ENCODE measurements at regions not wholly inside any gene's neighbourhood (a gene's known extent, or its start where the extent isn't known, plus 50 kb on each side); places are given as distances from the start of the nearest gene placed in this dataset.

DNA sequence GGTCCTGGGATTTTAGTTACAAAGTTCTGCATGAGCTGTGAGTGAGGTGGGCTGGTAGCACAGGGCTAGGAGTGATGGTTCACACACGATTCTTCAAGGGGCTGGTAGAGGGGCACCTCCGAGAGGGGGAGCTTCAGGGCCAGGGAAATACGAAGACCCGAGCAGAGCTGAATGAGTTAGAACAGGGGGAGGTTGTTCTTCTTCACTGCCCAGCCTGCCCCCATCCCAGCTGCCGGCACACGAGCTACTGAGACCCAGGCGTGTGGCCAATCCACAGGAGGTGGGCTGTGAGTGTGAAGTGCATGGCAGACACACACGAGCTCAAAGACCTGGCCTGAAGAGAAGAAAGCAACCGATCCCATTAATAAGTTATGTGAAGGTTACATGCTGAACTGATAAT lies 256.2 kb upstream of the ZNF32 start:
- Histone ChIP-seq H3K36me3 (ENCODE audit: control insufficient read depth, insufficient read depth, low read length) (no peaks in the 10 kb centered on the region), H3K27me3 (ENCODE audit: control insufficient read depth, insufficient read depth, low read length) (peaks cover 3% of the 10 kb centered on the region), H3K4me3 (ENCODE audit: low read depth, low read length) (no peak overlapping the region)
- TF ChIP-seq, protein P1, sequence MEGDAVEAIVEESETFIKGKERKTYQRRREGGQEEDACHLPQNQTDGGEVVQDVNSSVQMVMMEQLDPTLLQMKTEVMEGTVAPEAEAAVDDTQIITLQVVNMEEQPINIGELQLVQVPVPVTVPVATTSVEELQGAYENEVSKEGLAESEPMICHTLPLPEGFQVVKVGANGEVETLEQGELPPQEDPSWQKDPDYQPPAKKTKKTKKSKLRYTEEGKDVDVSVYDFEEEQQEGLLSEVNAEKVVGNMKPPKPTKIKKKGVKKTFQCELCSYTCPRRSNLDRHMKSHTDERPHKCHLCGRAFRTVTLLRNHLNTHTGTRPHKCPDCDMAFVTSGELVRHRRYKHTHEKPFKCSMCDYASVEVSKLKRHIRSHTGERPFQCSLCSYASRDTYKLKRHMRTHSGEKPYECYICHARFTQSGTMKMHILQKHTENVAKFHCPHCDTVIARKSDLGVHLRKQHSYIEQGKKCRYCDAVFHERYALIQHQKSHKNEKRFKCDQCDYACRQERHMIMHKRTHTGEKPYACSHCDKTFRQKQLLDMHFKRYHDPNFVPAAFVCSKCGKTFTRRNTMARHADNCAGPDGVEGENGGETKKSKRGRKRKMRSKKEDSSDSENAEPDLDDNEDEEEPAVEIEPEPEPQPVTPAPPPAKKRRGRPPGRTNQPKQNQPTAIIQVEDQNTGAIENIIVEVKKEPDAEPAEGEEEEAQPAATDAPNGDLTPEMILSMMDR (IDR thresholded peaks at IDR 0.05; ENCODE audit: insufficient read depth, low read length, poor library complexity, severe bottlenecking) = no peak
- DNase-seq (ENCODE audit: low read depth) = no peak

DNA sequence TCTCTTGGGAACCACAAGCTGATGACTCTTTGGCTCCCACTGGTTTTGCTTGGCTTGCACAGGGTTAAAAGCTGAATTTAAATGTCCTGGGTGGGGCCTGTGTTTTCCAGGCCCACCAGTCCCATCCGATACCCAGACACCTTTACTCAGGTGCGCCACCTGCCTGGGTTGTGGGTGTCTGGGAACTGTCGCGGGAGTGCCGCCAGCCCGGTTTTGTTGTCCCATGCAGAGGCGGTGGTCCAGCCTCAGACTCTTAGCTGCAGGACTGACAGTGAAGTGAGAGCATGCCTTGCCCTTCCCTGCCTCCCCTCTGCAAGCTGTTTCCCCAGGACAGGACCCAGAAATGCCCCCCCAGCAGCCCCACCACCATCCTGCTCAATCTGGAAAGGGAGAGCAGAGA lies 255.6 kb upstream of the ZNF32 start:
- no peak for DNase-seq (ENCODE audit: low read depth)
- Histone ChIP-seq H3K4me3 (ENCODE audit: low read depth, low read length) (no peak overlapping the region), H3K36me3 (ENCODE audit: control insufficient read depth, insufficient read depth, low read length) (no peaks in the 10 kb centered on the region), H3K27me3 (ENCODE audit: control insufficient read depth, insufficient read depth, low read length) (peaks cover 3% of the 10 kb centered on the region)
- TF ChIP-seq, protein P1 (IDR thresholded peaks at IDR 0.05; ENCODE audit: insufficient read depth, low read length, poor library complexity, severe bottlenecking) = no peak

DNA sequence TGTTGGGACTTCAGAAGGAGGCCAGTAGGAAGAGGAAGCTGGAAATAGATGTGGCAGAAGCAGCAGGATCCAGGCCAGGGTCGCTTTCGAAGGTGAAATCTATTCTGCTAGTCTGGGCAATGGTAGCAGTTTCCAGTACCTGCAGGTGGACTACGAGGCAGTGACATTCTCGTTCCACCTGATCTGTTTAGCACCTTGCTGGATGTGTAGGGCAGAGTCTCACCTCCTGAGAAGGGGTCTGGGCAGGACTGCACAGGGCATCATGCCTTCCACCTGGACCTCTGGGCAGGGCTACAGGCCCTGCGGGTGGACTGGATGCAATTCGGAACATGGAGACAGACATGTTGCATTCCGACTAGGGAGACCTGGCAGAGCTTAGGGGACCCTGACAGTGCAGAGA lies 254.8 kb upstream of the ZNF32 start:
- DNase-seq (ENCODE audit: low read depth) = no peak
- H3K36me3 ChIP-seq (ENCODE audit: control insufficient read depth, insufficient read depth, low read length) = no peaks in the 10 kb centered on the region
- TF ChIP-seq, protein P1 (IDR thresholded peaks at IDR 0.05; ENCODE audit: insufficient read depth, low read length, poor library complexity, severe bottlenecking) = no peak
- peaks cover 3% of the 10 kb centered on the region for H3K27me3 ChIP-seq (ENCODE audit: control insufficient read depth, insufficient read depth, low read length)
- no peak overlapping the region for H3K4me3 ChIP-seq (ENCODE audit: low read depth, low read length)

DNA sequence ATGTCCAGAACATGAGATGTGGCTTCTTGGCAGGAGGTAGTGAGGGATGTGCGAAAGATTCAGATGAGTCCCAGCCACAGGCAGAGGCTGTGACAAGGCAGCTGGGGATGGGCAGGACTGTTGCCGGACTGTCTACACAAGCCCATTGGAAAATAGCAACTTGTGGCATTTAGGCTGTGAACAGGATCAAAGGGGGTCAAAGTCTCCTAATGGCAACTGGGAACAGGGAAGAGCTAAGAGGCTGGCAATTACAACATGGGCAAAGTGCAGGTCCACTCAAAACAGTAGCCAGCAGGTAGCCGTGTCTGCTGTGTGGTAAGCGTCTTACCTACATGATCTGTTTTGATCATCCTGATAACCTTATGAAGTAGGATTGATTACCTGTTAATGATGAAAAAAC lies 254.2 kb upstream of the ZNF32 start:
- H3K27me3 ChIP-seq (ENCODE audit: control insufficient read depth, insufficient read depth, low read length) = peaks cover 3% of the 10 kb centered on the region
- no peaks in the 10 kb centered on the region for H3K36me3 ChIP-seq (ENCODE audit: control insufficient read depth, insufficient read depth, low read length)
- no peak overlapping the region for H3K4me3 ChIP-seq (ENCODE audit: low read depth, low read length)
- DNase-seq (ENCODE audit: low read depth) = no peak
- TF ChIP-seq, protein P1 (IDR thresholded peaks at IDR 0.05; ENCODE audit: insufficient read depth, low read length, poor library complexity, severe bottlenecking) = no peak

DNA sequence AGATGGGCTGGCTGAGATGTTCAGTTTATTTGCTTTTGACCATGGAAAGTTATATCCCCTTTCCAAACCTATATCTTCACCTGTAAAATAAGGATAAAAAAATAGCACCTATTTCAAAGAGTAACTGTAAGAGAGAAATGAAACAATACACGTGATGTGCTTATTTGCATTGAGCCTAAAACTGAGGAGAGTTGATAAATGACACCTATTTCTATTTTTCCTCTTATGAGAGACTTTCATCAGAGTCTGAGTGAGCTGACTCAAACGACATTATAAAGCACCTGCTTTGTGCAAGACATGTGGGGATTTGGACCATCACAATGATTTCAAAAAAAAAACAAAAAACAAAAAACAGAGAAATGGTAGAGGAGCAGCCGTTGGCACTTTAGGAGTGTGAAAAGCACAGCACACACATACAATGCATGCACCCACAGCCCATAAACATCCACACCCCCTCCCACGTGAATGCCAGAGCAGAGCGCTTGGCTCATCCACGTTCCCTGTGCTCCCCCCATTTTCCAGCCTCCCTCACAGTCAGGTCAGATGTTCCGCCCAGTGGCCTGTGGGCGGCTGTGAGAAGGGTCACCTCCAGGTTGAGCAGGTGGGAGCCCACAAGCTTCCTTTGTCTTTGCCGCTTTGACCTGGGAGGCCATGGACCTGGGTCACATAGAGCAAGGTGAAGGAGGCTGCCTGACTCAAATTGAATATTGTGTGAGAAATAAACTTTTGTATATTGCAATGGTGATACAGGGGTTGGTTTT lies 253.2 kb upstream of the ZNF32 start:
- DNase-seq (ENCODE audit: low read depth) = no peak

More for the DNA sequence above, 253.2 kb upstream of the ZNF32 start:
- TF ChIP-seq, protein P1 (IDR thresholded peaks at IDR 0.05; ENCODE audit: insufficient read depth, low read length, poor library complexity, severe bottlenecking) = no peak
- no peaks in the 10 kb centered on the region for H3K36me3 ChIP-seq (ENCODE audit: control insufficient read depth, insufficient read depth, low read length)
- H3K4me3 ChIP-seq (ENCODE audit: low read depth, low read length) = no peak overlapping the region
- peaks cover 3% of the 10 kb centered on the region for H3K27me3 ChIP-seq (ENCODE audit: control insufficient read depth, insufficient read depth, low read length)

Data from kidney epithelial cell (primary cell).